Spleen (tissue), 7 donors: ENCODE measurements at regions not wholly inside any gene's neighbourhood (a gene's known extent, or its start where the extent isn't known, plus 50 kb on each side); places are given as distances from the start of the nearest gene placed in this dataset.

ENCODE experiments used
- POLR2AphosphoS5 ChIP-seq, 3 donors: sonication (generic); formaldehyde crosslinking; IDR thresholded peaks; one replicate each; pipeline ENCODE4 v1.5.1; 2017; ENCODE audit warnings: antibody characterized with exemption in 3 of 3
- TF ChIP-seq, protein P1 (sequence below), 11 experiments: fragments of 200-600 bp in 7 of 11; fragments of 450-650 bp in 4 of 11; sonication (generic) in 4 of 11; IDR thresholded peaks in 8 of 11; conservative IDR thresholded peaks in 3 of 11; 1 replicate in 7 of 11; 2 replicates in 4 of 11; pipeline versions ENCODE4 v1.4.0 to v1.8.0; 2016 to 2021; ENCODE audit warnings: antibody characterized with exemption in 11 of 11, inconsistent platforms in 4 of 11, mild to moderate bottlenecking in 1 of 11
- donor health status: DM: no; HTN: no; CAD: no; lungs with moderate emphysema.
- donor health status: DM: no; HTN: no; CAD: no.
- donor health status: DM: no; HTN: no; CAD: no.

DNA sequence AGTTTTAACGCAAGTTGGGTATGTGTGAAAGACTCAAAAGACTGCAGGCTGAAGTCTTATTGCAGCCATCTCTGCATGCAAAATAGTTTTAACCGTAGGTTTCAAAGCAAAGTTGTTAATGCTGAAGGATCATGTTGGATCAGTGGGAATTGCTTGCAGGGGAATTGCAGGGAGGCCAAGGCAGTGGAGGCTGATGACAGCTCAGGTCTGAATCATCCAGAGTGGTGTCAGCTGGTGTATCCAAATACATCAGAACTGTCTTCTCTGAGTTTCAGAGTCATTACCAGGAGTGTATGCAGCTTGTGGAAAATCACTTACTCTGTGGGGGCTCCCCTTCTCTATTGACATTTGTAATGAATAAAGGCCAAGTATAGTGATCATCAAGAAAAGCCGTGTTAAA lies 435.7 kb downstream of the SH3GL2 start:
- TF ChIP-seq, protein P1, sequence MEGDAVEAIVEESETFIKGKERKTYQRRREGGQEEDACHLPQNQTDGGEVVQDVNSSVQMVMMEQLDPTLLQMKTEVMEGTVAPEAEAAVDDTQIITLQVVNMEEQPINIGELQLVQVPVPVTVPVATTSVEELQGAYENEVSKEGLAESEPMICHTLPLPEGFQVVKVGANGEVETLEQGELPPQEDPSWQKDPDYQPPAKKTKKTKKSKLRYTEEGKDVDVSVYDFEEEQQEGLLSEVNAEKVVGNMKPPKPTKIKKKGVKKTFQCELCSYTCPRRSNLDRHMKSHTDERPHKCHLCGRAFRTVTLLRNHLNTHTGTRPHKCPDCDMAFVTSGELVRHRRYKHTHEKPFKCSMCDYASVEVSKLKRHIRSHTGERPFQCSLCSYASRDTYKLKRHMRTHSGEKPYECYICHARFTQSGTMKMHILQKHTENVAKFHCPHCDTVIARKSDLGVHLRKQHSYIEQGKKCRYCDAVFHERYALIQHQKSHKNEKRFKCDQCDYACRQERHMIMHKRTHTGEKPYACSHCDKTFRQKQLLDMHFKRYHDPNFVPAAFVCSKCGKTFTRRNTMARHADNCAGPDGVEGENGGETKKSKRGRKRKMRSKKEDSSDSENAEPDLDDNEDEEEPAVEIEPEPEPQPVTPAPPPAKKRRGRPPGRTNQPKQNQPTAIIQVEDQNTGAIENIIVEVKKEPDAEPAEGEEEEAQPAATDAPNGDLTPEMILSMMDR (IDR thresholded peaks at IDR 0.05 in 8 of 11, conservative IDR thresholded peaks at IDR 0.05 in 3 of 11), result no peak
- TF ChIP-seq POLR2AphosphoS5 (IDR thresholded peaks at IDR 0.05), result no peak
